CD14-positive monocyte (primary cell): ENCODE measurements at regions not wholly inside any gene's neighbourhood (a gene's known extent, or its start where the extent isn't known, plus 50 kb on each side); places are given as distances from the start of the nearest gene placed in this dataset.

Source experiments
- DNase-seq, 3 donors: peaks; one replicate each; pipeline ENCODE4 v3.0.0-alpha.2; 2011 to 2022
- H2AFZ ChIP-seq: 2 replicates; pipeline ENCODE4 v1.6.0; 2012; ENCODE audit warnings: mild to moderate bottlenecking, low read depth, low read length, inconsistent platforms; ENCODE audit not compliant: insufficient read depth, poor library complexity, severe bottlenecking
- H3K27ac ChIP-seq, 2 donors: 1 replicate in 1 of 2; 2 replicates in 1 of 2; pipeline ENCODE4 v1.5.1; 2012 to 2013; ENCODE audit warnings: low read length in 2 of 2, control low read depth in 1 of 2, inconsistent platforms in 1 of 2, low read depth in 1 of 2, mild to moderate bottlenecking in 1 of 2
- H3K27me3 ChIP-seq, 2 donors: one replicate each; pipeline versions ENCODE4 v1.6.0 to v1.6.1; 2011 to 2013; ENCODE audit warnings: low read length in 2 of 2; ENCODE audit not compliant: control insufficient read depth in 2 of 2, insufficient read depth in 2 of 2
- H3K36me3 ChIP-seq, 2 donors: replicated peaks in 1 of 2; 1 replicate in 1 of 2; 2 replicates in 1 of 2; pipeline versions ENCODE4 v1.5.1 to v1.6.1; 2012 to 2013; ENCODE audit warnings: low read length in 2 of 2, control low read depth in 1 of 2, inconsistent platforms in 1 of 2, mild to moderate bottlenecking in 1 of 2; ENCODE audit not compliant: insufficient read depth in 2 of 2, control insufficient read depth in 1 of 2
- H3K4me1 ChIP-seq, 2 donors: 1 replicate in 1 of 2; 2 replicates in 1 of 2; pipeline versions ENCODE4 v1.5.1 to v1.6.1; 2012 to 2013; ENCODE audit warnings: low read length in 2 of 2, control low read depth in 1 of 2, inconsistent platforms in 1 of 2, mild to moderate bottlenecking in 1 of 2, moderate library complexity in 1 of 2; ENCODE audit not compliant: insufficient read depth in 2 of 2, control insufficient read depth in 1 of 2
- H3K4me2 ChIP-seq: replicated peaks from 2 replicates; pipeline ENCODE3; 2012; ENCODE audit warnings: low read length, moderate library complexity, mild to moderate bottlenecking; ENCODE audit not compliant: poor library complexity, severe bottlenecking; ENCODE audit errors: extremely low read depth
- H3K4me3 ChIP-seq, 3 experiments: fragments of 200-600 bp in 1 of 3; sonication (generic) in 1 of 3; replicated peaks in 1 of 3; 1 replicate in 2 of 3; 2 replicates in 1 of 3; pipeline ENCODE4 v1.5.1; 2011 to 2013; ENCODE audit warnings: low read length in 3 of 3, mild to moderate bottlenecking in 3 of 3, control low read depth in 2 of 3, low read depth in 2 of 3, inconsistent platforms in 1 of 3, moderate library complexity in 1 of 3
- H3K79me2 ChIP-seq: 2 replicates; pipeline ENCODE4 v1.6.0; 2012; ENCODE audit warnings: mild to moderate bottlenecking, control low read depth, inconsistent platforms, low read length, moderate library complexity; ENCODE audit not compliant: insufficient read depth
- H3K9ac ChIP-seq: 2 replicates; pipeline ENCODE4 v1.6.0; 2017; ENCODE audit warnings: low read length, mild to moderate bottlenecking; ENCODE audit not compliant: insufficient read depth, poor library complexity, severe bottlenecking
- H3K9me3 ChIP-seq, 2 donors: replicated peaks in 1 of 2; 1 replicate in 1 of 2; 2 replicates in 1 of 2; pipeline versions ENCODE4 v1.5.1 to v1.6.1; 2012 to 2013; ENCODE audit warnings: low read length in 2 of 2, control low read depth in 1 of 2; ENCODE audit not compliant: control insufficient read depth in 1 of 2, insufficient read depth in 1 of 2
- H4K20me1 ChIP-seq: 2 replicates; pipeline ENCODE4 v1.6.0; 2012; ENCODE audit warnings: mild to moderate bottlenecking, low read length, control low read depth, moderate library complexity; ENCODE audit not compliant: insufficient read depth
- H3K27ac Mint-ChIP-seq, 7 donors: one replicate each; pipeline ENCODE4 v1.8.0; 2020; ENCODE audit warnings: mild to moderate bottlenecking in 7 of 7, mixed read lengths in 7 of 7, moderate library complexity in 6 of 7, inconsistent platforms in 2 of 7
- H3K27me3 Mint-ChIP-seq, 3 donors: one replicate each; pipeline ENCODE4 v1.8.0; 2021 to 2022; ENCODE audit warnings: low read depth in 3 of 3, mild to moderate bottlenecking in 3 of 3, mixed read lengths in 3 of 3, moderate library complexity in 3 of 3, inconsistent platforms in 1 of 3
- H3K36me3 Mint-ChIP-seq, 2 donors: one replicate each; pipeline ENCODE4 v1.8.0; 2020; ENCODE audit warnings: mixed read lengths in 2 of 2, inconsistent platforms in 1 of 2, mild to moderate bottlenecking in 1 of 2
- H3K4me1 Mint-ChIP-seq: one replicate; pipeline ENCODE4 v1.8.0; 2020; ENCODE audit warnings: mild to moderate bottlenecking, mixed read lengths
- H3K4me3 Mint-ChIP-seq, 2 donors: one replicate each; pipeline ENCODE4 v1.8.0; 2020; ENCODE audit warnings: mild to moderate bottlenecking in 2 of 2, mixed read lengths in 2 of 2, moderate library complexity in 1 of 2
- H3K9me3 Mint-ChIP-seq, 7 donors: one replicate each; pipeline ENCODE4 v1.8.0; 2020 to 2022; ENCODE audit warnings: mixed read lengths in 7 of 7, mild to moderate bottlenecking in 6 of 7, moderate library complexity in 6 of 7, inconsistent platforms in 2 of 7
- CTCF ChIP-seq: fragments of 200-600 bp; IDR thresholded peaks from one replicate; pipeline ENCODE4 v1.8.0; 2022; ENCODE audit warnings: antibody characterized with exemption, mild to moderate bottlenecking
- WGBS: methylation state at CpG from one replicate; pipeline ENCODE4 v1.1.5; 2013; ENCODE audit warnings: missing lambda C conversion rate; ENCODE audit not compliant: insufficient coverage; 5-methylcytosine and 5-hydroxymethylcytosine counted together
- intact Hi-C, 2 donors: fragments of 100-400 bp; cut with micrococcal nuclease; formaldehyde crosslinking; loops; one replicate each; pipeline versions ENCODE4 v1.15.0 to v1.15.1; 2023

GRCh38 chr2:17387591-17387990 lies 130.6 kb downstream of the RAD51AP2 start:
- no peaks in the 10 kb centered on the region for H3K79me2 ChIP-seq
- H3K9me3 Mint-ChIP-seq: peaks cover 2 to 10% (median 5%) of the 10 kb centered on the region in 7 donors

GRCh38 chr2:17386771-17387170 lies 131.5 kb downstream of the RAD51AP2 start:
- H3K27ac ChIP-seq: no peak overlapping the region
- Mint-ChIP-seq H3K9me3 (peaks cover 0 to 10% (median 4%) of the 10 kb centered on the region in 7 donors), H3K27me3 (peaks cover 0 to 1% (median 0%) of the 10 kb centered on the region in 3 donors), H3K27ac (no peak overlapping the region), H3K4me3 (no peak overlapping the region), H3K4me1 (no peaks in the 10 kb centered on the region), H3K36me3 (no peaks in the 10 kb centered on the region)
- no peak overlapping the region for H3K4me3 ChIP-seq
- H3K79me2 ChIP-seq: no peaks in the 10 kb centered on the region
- DNase-seq: no peak
- intact Hi-C loops: no loop called here
- H2AFZ ChIP-seq: no peak overlapping the region
- H3K9ac ChIP-seq: no peak overlapping the region
- H4K20me1 ChIP-seq: no peaks in the 10 kb centered on the region
- no CpG with 5 or more reads among the region's 2 CpGs for WGBS
- H3K4me2 ChIP-seq: no peak overlapping the region
- H3K27me3 ChIP-seq: no peaks in the 10 kb centered on the region
- H3K36me3 ChIP-seq: no peaks in the 10 kb centered on the region
- TF ChIP-seq CTCF: no peak
- no peaks in the 10 kb centered on the region for H3K4me1 ChIP-seq
- H3K9me3 ChIP-seq: peaks cover 0 to 7% of the 10 kb centered on the region in 2 donors

More at GRCh38 chr2:17387591-17387990, 130.6 kb downstream of the RAD51AP2 start:
- Histone ChIP-seq H3K4me1 (no peaks in the 10 kb centered on the region), H3K36me3 (no peaks in the 10 kb centered on the region), H3K27ac (no peak overlapping the region), H3K27me3 (no peaks in the 10 kb centered on the region), H2AFZ (no peak overlapping the region), H3K4me3 (no peak overlapping the region), H3K9ac (no peak overlapping the region), H3K4me2 (no peak overlapping the region), H4K20me1 (no peaks in the 10 kb centered on the region), H3K9me3 (peaks cover 0 to 7% of the 10 kb centered on the region in 2 donors)
- no peak for TF ChIP-seq CTCF
- WGBS: no CpG with 5 or more reads among the region's 2 CpGs
- H3K27ac Mint-ChIP-seq: no peak overlapping the region
- peaks cover 0 to 1% (median 0%) of the 10 kb centered on the region in 3 donors for H3K27me3 Mint-ChIP-seq
- no peaks in the 10 kb centered on the region for H3K4me1 Mint-ChIP-seq
- no peaks in the 10 kb centered on the region for H3K36me3 Mint-ChIP-seq
- DNase-seq: no peak
- H3K4me3 Mint-ChIP-seq: no peak overlapping the region
- intact Hi-C loops: no loop called here
